Immature natural killer cell (primary cell): ENCODE measurements at regions not wholly inside any gene's neighbourhood (a gene's known extent, or its start where the extent isn't known, plus 50 kb on each side); places are given as distances from the start of the nearest gene placed in this dataset.

Source experiments
- DNase-seq, 3 donors: peaks; one replicate each; pipeline ENCODE4 v3.0.0; 2022; ENCODE audit warnings: mixed read lengths in 1 of 3
- H3K27ac Mint-ChIP-seq, 6 donors: one replicate each; pipeline ENCODE4 v1.8.0; 2020; ENCODE audit warnings: mixed read lengths in 6 of 6, mild to moderate bottlenecking in 5 of 6, inconsistent platforms in 4 of 6, moderate library complexity in 3 of 6
- H3K27me3 Mint-ChIP-seq, 3 donors: one replicate each; pipeline ENCODE4 v1.8.0; 2020 to 2021; ENCODE audit warnings: low read depth in 3 of 3, mild to moderate bottlenecking in 3 of 3, mixed read lengths in 3 of 3, moderate library complexity in 3 of 3, inconsistent platforms in 1 of 3
- H3K36me3 Mint-ChIP-seq, 3 donors: one replicate each; pipeline ENCODE4 v1.8.0; 2020; ENCODE audit warnings: mixed read lengths in 3 of 3, inconsistent platforms in 2 of 3, mild to moderate bottlenecking in 2 of 3
- H3K4me1 Mint-ChIP-seq, 2 donors: one replicate each; pipeline ENCODE4 v1.8.0; 2020; ENCODE audit warnings: inconsistent platforms in 2 of 2, mild to moderate bottlenecking in 2 of 2, mixed read lengths in 2 of 2, moderate library complexity in 1 of 2
- H3K4me3 Mint-ChIP-seq, 5 donors: one replicate each; pipeline ENCODE4 v1.8.0; 2020; ENCODE audit warnings: mild to moderate bottlenecking in 5 of 5, mixed read lengths in 5 of 5, inconsistent platforms in 3 of 5, moderate library complexity in 3 of 5
- H3K9me3 Mint-ChIP-seq, 6 donors: one replicate each; pipeline ENCODE4 v1.8.0; 2020; ENCODE audit warnings: mild to moderate bottlenecking in 6 of 6, mixed read lengths in 6 of 6, inconsistent platforms in 4 of 6, moderate library complexity in 3 of 6

GRCh38 chr22:48459259-48459658 lies 1368.4 kb downstream of the BRD1 start:
- peaks cover 0 to 6% (median 1%) of the 10 kb centered on the region in 3 donors for H3K27me3 Mint-ChIP-seq
- H3K36me3 Mint-ChIP-seq = no peaks in the 10 kb centered on the region
- H3K4me1 Mint-ChIP-seq = no peaks in the 10 kb centered on the region
- no peaks in the 10 kb centered on the region for H3K9me3 Mint-ChIP-seq
- no peak for DNase-seq
- H3K27ac Mint-ChIP-seq = no peak overlapping the region
- H3K4me3 Mint-ChIP-seq = no peak overlapping the region

GRCh38 chr22:48456449-48456848 lies 1371.2 kb downstream of the BRD1 start:
- Mint-ChIP-seq H3K4me3 (no peak overlapping the region), H3K36me3 (no peaks in the 10 kb centered on the region), H3K27me3 (peaks cover 0 to 5% (median 1%) of the 10 kb centered on the region in 3 donors), H3K9me3 (no peaks in the 10 kb centered on the region), H3K27ac (no peak overlapping the region), H3K4me1 (no peaks in the 10 kb centered on the region)
- no peak for DNase-seq

GRCh38 chr22:48453751-48454485 lies 1373.8 kb downstream of the BRD1 start:
- Mint-ChIP-seq H3K4me1 (no peaks in the 10 kb centered on the region), H3K9me3 (no peaks in the 10 kb centered on the region), H3K36me3 (no peaks in the 10 kb centered on the region), H3K4me3 (no peak overlapping the region), H3K27me3 (peaks cover 0 to 9% (median 2%) of the 10 kb centered on the region in 3 donors), H3K27ac (no peak overlapping the region)
- DNase-seq = no peak

- Mint-ChIP-seq H3K36me3 (no peaks in the 10 kb centered on the region), H3K27me3 (peaks cover 0 to 9% (median 2%) of the 10 kb centered on the region in 3 donors), H3K27ac (no peak overlapping the region), H3K4me1 (no peaks in the 10 kb centered on the region), H3K9me3 (no peaks in the 10 kb centered on the region), H3K4me3 (no peak overlapping the region)
- no peak for DNase-seq
Observed at GRCh38 chr22:48453171-48453570, 1374.5 kb downstream of the BRD1 start.

- Mint-ChIP-seq H3K4me3 (no peak overlapping the region), H3K27ac (no peak overlapping the region), H3K27me3 (peaks cover 0 to 9% (median 2%) of the 10 kb centered on the region in 3 donors), H3K4me1 (no peaks in the 10 kb centered on the region), H3K36me3 (no peaks in the 10 kb centered on the region), H3K9me3 (no peaks in the 10 kb centered on the region)
- no peak for DNase-seq
Observed at GRCh38 chr22:48452766-48453165, 1374.9 kb downstream of the BRD1 start.

- no peaks in the 10 kb centered on the region for H3K36me3 Mint-ChIP-seq
- no peaks in the 10 kb centered on the region for H3K4me1 Mint-ChIP-seq
- H3K27ac Mint-ChIP-seq = no peak overlapping the region
- H3K9me3 Mint-ChIP-seq = no peaks in the 10 kb centered on the region
- H3K27me3 Mint-ChIP-seq = peaks cover 0 to 9% (median 2%) of the 10 kb centered on the region in 3 donors
- no peak overlapping the region for H3K4me3 Mint-ChIP-seq
- no peak for DNase-seq
Observed at GRCh38 chr22:48451891-48452290, 1375.8 kb downstream of the BRD1 start.

- Mint-ChIP-seq H3K9me3 (no peaks in the 10 kb centered on the region), H3K4me3 (no peak overlapping the region), H3K27ac (no peak overlapping the region), H3K4me1 (no peaks in the 10 kb centered on the region), H3K36me3 (no peaks in the 10 kb centered on the region), H3K27me3 (peaks cover 0 to 7% (median 2%) of the 10 kb centered on the region in 3 donors)
- DNase-seq = no peak
Observed at GRCh38 chr22:48450188-48450825, 1377.4 kb downstream of the BRD1 start.

GRCh38 chr22:48449466-48450187 lies 1378.0 kb downstream of the BRD1 start:
- H3K9me3 Mint-ChIP-seq = no peaks in the 10 kb centered on the region

GRCh38 chr22:48448821-48449220 lies 1378.9 kb downstream of the BRD1 start:
- no peak overlapping the region for H3K4me3 Mint-ChIP-seq
- no peaks in the 10 kb centered on the region for H3K9me3 Mint-ChIP-seq
- peaks cover 1 to 7% (median 2%) of the 10 kb centered on the region in 3 donors for H3K27me3 Mint-ChIP-seq
- H3K4me1 Mint-ChIP-seq = no peaks in the 10 kb centered on the region
- no peak for DNase-seq
- H3K27ac Mint-ChIP-seq = no peak overlapping the region
- no peaks in the 10 kb centered on the region for H3K36me3 Mint-ChIP-seq

More at GRCh38 chr22:48449466-48450187, 1378.0 kb downstream of the BRD1 start:
- Mint-ChIP-seq H3K36me3 (no peaks in the 10 kb centered on the region), H3K27ac (no peak overlapping the region), H3K27me3 (peaks cover 0 to 7% (median 2%) of the 10 kb centered on the region in 3 donors), H3K4me3 (no peak overlapping the region), H3K4me1 (no peaks in the 10 kb centered on the region)
- DNase-seq = no peak

- H3K36me3 Mint-ChIP-seq = no peaks in the 10 kb centered on the region
- DNase-seq = no peak
- no peak overlapping the region for H3K4me3 Mint-ChIP-seq
- no peak overlapping the region for H3K27ac Mint-ChIP-seq
- peaks cover 2 to 7% (median 4%) of the 10 kb centered on the region in 3 donors for H3K27me3 Mint-ChIP-seq
- H3K9me3 Mint-ChIP-seq = no peaks in the 10 kb centered on the region
- H3K4me1 Mint-ChIP-seq = no peaks in the 10 kb centered on the region
Observed at GRCh38 chr22:48445113-48445827, 1382.4 kb downstream of the BRD1 start.

GRCh38 chr22:48444320-48445112 lies 1383.2 kb downstream of the BRD1 start:
- H3K27ac Mint-ChIP-seq = no peak overlapping the region
- H3K27me3 Mint-ChIP-seq = peaks cover 0 to 4% (median 4%) of the 10 kb centered on the region in 3 donors
- H3K9me3 Mint-ChIP-seq = no peaks in the 10 kb centered on the region
- no peak for DNase-seq
- no peaks in the 10 kb centered on the region for H3K36me3 Mint-ChIP-seq
- no peaks in the 10 kb centered on the region for H3K4me1 Mint-ChIP-seq
- no peak overlapping the region for H3K4me3 Mint-ChIP-seq

- Mint-ChIP-seq H3K4me3 (no peak overlapping the region), H3K27ac (no peak overlapping the region), H3K9me3 (no peaks in the 10 kb centered on the region), H3K27me3 (peaks cover 0 to 4% (median 4%) of the 10 kb centered on the region in 3 donors), H3K4me1 (no peaks in the 10 kb centered on the region), H3K36me3 (no peaks in the 10 kb centered on the region)
- DNase-seq = no peak
Observed at GRCh38 chr22:48443680-48444079, 1384.0 kb downstream of the BRD1 start.

- Mint-ChIP-seq H3K27me3 (peaks cover 0 to 7% (median 4%) of the 10 kb centered on the region in 3 donors), H3K27ac (no peak overlapping the region), H3K9me3 (no peaks in the 10 kb centered on the region), H3K4me1 (no peaks in the 10 kb centered on the region), H3K36me3 (no peaks in the 10 kb centered on the region), H3K4me3 (no peak overlapping the region)
- DNase-seq = no peak
Observed at GRCh38 chr22:48442663-48443062, 1385.0 kb downstream of the BRD1 start.
